GM19240 (cell line): ENCODE measurements at regions not wholly inside any gene's neighbourhood (a gene's known extent, or its start where the extent isn't known, plus 50 kb on each side); places are given as distances from the start of the nearest gene placed in this dataset.

Experiments
- DNase-seq: peaks from one replicate; pipeline ENCODE4 v3.0.0; 2011; ENCODE audit warnings: low spot score; ENCODE audit not compliant: insufficient read length

DNA sequence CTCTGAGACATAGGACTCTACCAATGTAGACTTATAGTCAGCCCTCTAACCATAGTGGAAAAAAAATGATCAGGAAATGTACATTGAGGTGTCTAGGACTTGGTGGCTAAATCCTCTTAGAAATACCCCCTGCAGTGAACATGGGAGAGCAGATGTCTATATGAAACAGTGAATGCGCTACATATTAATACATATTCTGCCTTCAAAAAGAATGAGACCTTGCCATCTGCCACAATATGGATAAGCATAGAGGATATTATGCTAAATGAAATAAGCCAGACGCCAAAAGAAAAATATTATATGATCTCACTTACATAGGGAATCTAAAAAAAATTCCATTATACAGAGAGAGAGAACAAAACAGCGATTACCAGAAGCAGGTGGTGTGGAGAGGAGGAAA lies 66.6 kb upstream of the HAO2 start:
- DNase-seq: no peak

DNA sequence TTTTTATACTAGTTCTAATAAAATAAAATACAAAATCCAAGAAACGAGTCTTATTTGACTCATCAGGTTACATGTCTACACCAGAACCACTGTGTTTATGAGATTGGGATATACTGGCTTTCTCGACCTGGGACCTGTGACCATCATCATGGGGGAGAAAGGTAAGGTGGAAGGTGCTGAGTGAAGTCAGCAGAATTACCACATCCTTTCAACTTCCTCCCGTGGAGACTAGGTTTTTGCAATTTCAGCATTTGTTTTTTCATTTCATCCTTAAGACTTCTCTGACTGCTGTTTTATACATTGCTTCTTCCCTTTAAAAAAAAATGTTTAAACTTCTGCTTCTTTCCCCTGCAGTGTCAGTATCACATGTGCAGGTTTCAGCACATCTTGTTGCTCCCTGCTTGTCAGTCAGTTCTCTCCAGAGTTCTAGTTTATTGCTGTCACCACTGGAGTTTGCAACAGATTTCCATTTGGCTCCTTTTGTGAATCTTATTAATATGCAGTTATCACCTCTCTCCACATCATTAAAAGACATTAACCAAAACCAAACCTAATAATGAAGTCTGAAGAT lies 60.4 kb upstream of the HAO2 start:
- DNase-seq: no peak

DNA sequence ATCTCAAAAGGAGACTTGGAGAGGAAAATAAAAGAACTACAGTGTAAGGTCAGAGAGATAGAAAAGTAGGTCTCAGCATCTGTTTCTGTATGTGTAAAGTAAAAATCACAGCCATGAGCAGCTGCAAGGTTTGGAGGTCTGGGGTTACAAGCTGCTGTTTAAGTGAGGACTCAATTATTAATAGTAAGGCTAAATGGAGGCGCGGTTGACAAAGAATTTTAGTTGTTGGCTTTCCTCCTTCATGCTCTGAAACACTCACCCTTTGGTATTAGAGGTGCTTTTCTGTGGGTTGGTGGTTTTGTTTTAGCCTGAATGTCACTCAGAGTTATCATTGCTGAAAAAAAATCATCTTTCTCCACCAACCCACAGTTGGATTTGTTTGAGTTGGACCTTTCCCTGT lies 59.8 kb upstream of the HAO2 start:
- DNase-seq: no peak

GRCh38 chr1:119310301-119310700 lies 58.3 kb upstream of the HAO2 start:
- DNase-seq: no peak

- no peak for DNase-seq
Observed at GRCh38 chr1:119312500-119312899, 56.1 kb upstream of the HAO2 start.

DNA sequence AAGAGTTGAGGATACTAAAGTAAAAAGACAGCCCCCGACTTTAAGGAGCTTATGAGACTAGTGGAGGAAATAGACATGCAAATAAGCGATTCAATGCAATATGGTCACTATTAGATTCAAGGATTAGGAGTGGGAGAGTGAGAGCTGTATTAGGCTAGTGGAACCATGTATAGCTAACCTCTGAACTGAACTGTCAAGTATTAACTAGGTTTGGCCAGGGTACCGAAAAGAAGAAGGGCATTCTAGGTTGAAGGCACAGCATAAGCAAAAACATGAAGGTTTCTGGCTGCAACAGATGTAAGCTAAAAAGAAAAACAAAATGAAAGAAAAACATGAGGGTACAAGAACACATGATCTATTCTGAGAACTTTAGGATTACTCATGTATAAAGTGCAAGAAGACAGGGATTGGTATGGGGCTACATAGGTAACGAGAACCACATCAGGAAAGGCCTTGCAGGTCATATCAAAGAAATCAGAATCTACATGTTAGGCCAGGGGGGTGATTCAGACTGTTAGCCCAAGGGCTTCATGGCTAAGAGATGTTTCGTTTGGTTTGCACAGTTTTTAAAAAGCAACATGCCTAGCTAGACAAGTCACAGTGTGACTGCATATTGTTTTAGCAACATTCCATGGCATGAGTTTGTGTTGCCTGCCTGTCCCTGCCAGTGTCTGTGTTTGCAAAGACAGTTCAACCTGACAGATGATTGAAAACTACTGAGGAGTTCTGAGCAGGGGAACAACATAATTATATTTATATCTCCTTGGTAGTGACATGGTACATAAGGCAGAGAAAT lies 54.4 kb upstream of the HAO2 start:
- DNase-seq: no peak

DNA sequence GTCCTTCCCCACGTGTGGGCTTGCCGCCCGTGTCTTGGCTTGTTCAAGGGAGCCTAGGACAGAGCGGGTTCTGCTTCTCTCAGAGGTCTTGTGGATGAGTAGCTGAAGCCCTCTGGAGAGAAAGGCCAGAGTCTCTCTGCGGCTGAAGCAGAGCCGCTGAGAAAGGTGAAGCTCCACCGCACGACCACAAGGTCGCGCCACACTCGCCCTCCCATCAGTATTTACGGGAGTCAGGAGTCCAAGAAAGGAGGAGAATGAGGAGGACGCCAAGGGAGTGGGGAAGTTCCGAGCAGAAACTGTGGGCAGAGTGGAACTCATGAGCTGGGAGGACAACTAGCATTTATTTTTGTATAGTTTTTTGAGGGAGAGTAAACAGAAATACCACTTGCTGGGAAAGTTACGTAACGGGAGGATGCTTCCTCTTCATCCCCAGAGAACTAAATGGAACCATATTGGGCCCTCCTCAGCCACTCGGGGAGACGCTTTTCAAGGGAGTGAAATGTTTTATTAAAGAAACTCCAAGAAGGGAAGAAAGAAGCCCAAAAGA lies 51.6 kb upstream of the HAO2 start:
- DNase-seq: no peak

DNA sequence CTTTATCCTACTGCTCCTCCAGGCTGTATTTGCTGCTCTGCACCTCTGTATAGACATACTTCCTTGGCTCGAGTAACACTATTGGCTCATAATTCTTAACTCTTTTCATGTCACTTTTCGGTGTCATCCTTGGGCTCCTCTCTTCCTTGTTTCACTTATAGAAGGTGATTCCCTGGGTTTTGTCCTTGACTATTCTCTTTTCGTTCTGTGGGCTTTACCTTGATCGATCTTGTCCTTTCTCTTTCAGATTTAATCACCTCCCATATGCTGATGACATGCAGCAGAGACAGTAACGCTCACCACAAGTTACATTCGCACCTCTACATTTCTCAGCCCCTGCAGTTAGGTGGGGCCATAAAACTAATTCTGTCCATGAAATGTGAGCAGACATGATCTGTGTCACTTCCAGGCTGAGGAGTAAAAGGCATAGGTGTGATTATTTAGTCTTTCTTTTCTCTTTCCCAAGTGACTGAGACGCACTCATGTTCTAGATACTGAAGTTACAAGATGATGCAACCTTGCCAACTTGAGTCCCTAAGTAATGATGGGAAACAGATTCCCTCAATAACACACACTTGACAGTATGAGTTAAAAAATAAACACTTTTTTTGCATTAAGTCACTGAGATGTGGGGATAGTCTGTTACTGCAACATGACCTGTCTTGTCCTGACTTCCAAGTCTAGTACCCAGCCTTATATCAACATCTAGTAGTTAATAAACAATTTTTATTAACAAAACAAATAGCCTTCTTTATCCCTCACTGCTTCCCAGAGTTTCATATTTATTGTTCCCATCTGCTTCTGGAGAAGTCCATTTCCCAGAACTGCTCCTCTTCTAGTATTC lies 49.9 kb upstream of the HAO2 start:
- DNase-seq: no peak
